LoVo (cell line): ENCODE measurements at regions not wholly inside any gene's neighbourhood (a gene's known extent, or its start where the extent isn't known, plus 50 kb on each side); places are given as distances from the start of the nearest gene placed in this dataset.

Experiments used
- DNase-seq: peaks from one replicate; pipeline ENCODE4 v3.0.0-alpha.2; 2016; ENCODE audit warnings: low spot score

GRCh38 chr20:7347409-7347808 lies 579.9 kb downstream of the BMP2 start:
- DNase-seq: no peak

- DNase-seq: no peak
Observed at GRCh38 chr20:7348253-7348652, 580.8 kb downstream of the BMP2 start.

- no peak for DNase-seq
Observed at GRCh38 chr20:7352165-7352564, 584.7 kb downstream of the BMP2 start.

DNA sequence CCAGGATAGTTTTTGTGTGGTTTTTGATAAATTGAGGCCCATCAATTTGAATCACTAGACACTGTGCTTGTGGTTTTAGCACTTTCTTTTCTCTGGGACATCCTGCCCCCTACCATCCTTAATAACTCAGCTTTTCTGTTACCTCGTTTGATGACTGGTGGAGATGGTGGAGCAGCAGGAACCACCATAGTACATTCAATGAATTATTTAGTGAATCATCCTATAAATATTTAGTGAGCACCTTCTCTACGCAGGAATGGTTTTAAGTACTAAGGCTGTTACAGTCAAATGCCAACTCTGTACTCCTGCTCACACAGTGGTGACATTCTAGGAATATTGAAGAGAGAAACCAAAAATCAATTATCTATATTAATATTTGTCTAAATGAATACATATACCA lies 585.2 kb downstream of the HAO1 start:
- DNase-seq: no peak

DNA sequence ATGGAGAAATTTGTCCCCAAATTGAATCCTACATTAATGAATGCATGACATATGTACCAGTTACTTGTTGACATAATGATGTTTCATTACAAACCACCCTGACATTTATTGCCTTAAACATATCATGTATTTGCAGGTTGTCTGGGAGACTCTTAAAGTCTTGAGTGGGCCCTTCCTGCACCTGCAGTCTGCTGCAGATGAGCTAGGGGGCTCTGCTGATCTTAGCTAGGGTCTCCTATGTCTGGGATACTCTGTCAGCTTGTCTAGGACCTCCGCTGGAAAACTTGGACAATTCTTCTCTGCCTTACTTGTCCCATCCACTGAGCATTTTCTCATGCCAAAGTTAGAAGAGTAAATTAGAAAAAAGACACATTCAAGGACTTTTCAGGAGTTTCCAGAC lies 581.6 kb downstream of the HAO1 start:
- no peak for DNase-seq

- DNase-seq: no peak
Observed at GRCh38 chr20:7359739-7360138, 580.5 kb downstream of the HAO1 start.

- DNase-seq: no peak
Observed at GRCh38 chr20:7361321-7361720, 578.9 kb downstream of the HAO1 start.

DNA sequence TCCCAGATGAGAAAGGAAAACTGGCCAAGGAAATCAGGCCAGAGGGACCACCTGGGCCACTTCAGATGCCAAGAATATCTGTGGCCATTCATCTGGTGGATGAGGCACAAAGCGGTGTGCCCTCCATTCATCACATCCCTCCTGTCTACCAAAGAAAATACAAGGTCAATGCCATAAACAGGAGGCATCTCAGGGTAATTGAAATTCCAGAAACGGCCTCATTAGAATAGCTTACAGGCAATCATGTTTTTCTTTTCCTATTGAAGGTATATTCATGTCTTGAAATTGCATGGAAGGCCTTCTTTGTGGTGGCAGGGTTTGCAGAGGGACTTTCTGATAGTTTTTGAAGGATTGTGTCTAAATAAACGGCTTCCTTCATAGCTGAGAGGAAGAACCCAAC lies 578.3 kb downstream of the HAO1 start:
- no peak for DNase-seq

DNA sequence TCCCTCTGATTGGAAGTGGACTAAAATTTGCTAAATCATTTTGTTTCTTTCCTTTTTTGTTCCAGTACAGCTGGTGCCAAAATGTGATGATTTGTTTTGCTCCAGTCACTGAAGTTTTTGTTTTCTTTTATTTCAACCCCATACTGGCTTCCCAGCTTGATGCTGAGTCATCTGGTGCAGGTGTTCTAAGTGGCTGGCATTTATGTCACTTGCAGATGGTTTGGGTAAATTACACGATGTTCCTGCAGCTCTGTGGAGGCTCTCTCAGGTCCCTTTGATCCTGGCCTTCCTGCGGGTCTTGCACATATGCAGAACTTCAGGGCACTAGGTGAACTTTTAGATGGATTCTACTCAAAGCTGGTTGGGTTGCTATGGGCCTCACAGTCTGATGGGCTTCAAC lies 577.7 kb downstream of the HAO1 start:
- no peak for DNase-seq

GRCh38 chr20:7366189-7366588 lies 574.1 kb downstream of the HAO1 start:
- no peak for DNase-seq

DNA sequence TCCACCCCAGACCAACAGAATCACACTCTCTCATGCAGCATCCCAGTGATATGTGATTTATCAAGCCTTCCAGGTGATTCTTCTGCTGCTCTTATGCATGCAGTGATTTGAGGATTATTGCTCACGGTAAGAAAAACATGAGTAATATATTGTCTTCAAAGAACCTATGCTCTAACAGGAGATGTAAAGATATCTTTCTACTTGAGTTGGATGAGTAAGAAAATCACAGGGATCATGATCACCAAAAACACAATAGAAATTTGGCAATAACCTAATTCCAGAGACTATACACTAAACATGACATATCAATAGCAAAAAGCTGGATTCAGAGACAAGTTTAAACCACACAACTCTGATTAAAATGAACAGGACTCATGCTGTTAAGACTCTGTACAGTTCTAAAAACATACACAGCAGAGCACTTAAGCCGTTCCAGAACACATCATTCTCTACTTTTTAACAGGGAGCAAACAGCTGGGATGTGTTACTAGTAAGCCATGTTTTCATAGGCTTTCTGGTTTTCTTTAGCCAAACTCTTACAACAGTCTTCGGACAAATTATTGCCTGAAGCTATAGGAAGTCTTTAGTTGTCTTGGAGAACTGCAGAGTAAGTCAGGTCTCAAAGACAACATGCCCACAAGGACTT lies 568.6 kb downstream of the HAO1 start:
- DNase-seq: no peak

GRCh38 chr20:7375905-7376304 lies 564.4 kb downstream of the HAO1 start:
- DNase-seq: peak; percentile 5

DNA sequence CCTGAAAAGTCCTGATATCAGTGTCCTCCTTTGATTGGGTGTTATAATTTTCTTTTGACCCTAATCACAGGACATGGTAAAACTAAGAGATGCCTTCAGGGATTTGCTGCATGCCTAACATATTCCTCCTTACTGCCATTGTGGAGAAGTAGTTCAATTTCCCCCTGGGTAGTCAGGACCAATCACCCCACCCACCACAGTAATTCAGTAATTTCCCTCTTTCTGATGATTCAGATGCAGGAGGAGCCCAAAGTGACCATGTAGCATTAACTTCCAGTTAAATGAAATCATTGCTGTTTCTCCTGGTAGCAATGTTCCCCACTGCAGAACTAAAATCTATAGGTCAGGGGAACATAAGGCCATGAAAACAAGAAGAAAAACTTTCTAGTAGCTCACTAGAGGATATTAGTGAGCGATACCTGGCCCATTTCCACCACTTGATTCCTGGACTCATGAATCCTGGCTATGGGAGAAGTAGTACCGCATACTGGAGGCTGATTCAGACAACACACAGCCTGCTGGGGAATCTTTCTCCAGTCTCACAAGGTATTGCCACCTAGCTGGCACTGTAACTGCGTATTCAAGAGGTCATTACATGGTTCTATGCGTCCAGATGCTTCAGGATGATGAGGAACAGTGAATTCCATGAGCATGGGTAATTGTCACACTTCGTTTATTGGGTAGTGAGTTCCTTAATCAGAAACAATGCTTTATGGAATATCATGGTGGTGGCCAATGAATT lies 561.2 kb downstream of the HAO1 start:
- no peak for DNase-seq

- no peak for DNase-seq
Observed at GRCh38 chr20:7379621-7380220, 560.5 kb downstream of the HAO1 start.

DNA sequence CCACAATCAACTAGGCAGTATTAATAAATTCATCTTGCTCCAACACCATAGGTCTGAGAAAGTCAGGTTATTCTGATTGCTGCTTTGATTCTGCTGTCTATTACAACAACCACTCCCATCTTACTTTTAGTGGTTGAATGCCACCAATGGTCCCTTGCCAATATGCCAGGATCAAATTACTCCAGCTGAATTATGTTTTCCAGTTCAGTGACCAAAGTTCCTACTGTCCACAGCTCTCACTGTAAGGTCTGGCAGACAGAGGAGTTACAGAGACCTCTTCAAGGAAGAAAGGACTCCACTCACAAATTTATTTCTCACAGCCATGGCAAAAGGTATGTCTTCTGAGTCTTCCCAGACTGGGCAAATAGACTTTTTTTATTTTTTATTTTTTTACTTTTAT lies 557.0 kb downstream of the HAO1 start:
- no peak for DNase-seq

GRCh38 chr20:7387638-7388193 lies 552.5 kb downstream of the HAO1 start:
- DNase-seq: no peak

- DNase-seq: no peak
Observed at GRCh38 chr20:7389216-7389615, 551.0 kb downstream of the HAO1 start.

DNA sequence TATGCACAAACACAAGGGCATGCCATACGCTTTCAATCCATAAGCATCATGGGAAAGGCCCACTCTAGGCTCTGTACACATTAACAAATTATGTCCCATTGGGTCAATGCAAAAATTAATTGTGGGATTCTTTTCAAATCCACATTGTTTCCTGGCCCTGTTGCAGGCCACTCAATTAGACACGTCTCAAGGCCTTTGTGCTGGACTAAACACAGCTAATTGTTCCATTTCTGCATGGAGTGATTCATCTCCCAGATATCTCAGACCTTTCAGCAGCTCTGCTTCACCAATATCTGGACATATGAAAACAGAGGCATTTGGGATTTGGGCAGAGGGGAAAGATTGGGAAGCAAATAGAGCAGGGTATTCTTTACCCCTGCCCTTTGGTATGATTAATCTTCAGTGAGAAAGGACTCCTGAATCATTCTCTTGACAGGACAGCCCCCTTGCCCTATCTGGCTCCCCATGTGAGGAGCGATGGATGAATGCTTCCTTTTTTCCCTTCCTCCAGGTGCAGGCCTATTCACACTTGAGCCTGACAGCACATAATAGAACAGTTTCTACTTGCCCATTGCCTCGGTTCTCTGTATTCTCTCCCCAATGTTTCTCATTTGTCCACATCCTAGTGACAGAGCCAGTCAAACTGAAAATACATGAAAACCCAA lies 547.6 kb downstream of the HAO1 start:
- DNase-seq: no peak

DNA sequence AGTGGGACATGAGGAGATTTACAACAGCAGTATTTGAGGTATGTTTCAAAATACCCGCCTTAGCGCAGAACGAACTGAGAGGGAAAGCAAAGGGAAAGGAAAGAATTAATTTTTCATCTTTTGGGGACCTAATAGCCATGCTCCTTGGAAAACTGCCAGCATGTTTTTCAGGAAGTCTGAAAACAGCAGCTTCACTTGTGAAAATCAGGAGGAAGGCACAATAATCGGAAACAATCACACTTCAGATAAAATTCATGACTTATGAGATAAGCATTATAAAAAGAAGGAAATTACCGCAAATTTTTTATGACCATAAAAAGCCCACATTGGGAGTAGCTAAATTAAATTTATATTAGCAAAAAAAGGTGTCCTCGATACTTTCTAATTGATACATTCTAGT lies 541.1 kb downstream of the HAO1 start:
- no peak for DNase-seq

GRCh38 chr20:7399575-7399974 lies 540.7 kb downstream of the HAO1 start:
- no peak for DNase-seq

DNA sequence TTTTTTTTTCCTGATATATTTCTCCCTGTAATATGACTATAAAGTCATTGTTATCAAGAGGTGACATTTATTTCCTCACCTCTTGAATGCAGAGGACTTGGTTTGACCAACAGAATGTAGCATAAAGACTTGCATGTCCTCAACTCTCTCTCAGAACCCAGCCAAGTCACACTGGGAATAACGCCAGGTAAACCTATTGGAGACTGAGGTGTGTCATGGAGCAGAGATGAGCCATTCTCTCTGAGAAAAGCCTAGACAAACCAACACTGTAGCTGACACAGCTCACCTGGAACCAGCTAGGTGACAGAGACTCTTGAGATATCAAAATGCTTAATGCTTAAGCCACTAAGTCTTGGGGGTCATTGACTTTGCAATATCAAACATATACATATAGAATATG lies 533.6 kb downstream of the HAO1 start:
- no peak for DNase-seq

DNA sequence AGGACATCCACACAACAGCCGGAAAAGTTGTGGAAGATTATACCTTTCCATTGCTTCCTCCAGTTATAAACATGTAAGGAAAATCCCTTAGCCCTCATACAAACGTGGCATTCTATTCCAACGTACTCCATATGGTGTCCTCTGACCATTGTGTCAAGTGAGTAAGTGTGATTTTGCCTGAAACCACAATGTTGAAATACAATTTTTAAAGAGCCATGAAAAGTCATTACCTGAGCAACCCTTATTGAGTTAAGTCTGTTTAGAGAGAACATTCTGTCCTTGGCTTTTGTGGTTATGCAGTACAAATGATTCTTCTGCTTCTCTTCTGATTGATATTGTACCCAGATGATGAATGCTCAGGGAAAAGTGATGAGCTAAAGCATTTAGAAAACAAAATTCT lies 530.1 kb downstream of the HAO1 start:
- DNase-seq: no peak

GRCh38 chr20:7411075-7411474 lies 529.2 kb downstream of the HAO1 start:
- no peak for DNase-seq
